GM23338 (cell line): ENCODE measurements at regions not wholly inside any gene's neighbourhood (a gene's known extent, or its start where the extent isn't known, plus 50 kb on each side); places are given as distances from the start of the nearest gene placed in this dataset.

ENCODE experiments used
- ATAC-seq: fragments of 200-7000 bp; cut with Tn5 transposase; 3 replicates; pipeline ENCODE4 v1.9.1; 2020
- DNase-seq: peaks from one replicate; pipeline ENCODE4 v3.0.0-alpha.2; 2015; ENCODE audit warnings: low spot score
- H2AFZ ChIP-seq: fragments of 200-600 bp; sonication (generic); 2 replicates; pipeline ENCODE4 v1.8.0; 2016; ENCODE audit warnings: antibody characterized with exemption, mild to moderate bottlenecking, moderate library complexity
- H3F3A ChIP-seq: fragments of 200-600 bp; sonication (generic); replicated peaks from 2 replicates; pipeline ENCODE4 v1.8.0; 2017; ENCODE audit warnings: antibody characterized with exemption, mixed run types, low read depth
- H3K27ac ChIP-seq: fragments of 200-600 bp; sonication (generic); 2 replicates; pipeline ENCODE4 v1.6.1; 2016; ENCODE audit warnings: low read depth
- H3K27me3 ChIP-seq: fragments of 200-600 bp; sonication (generic); 2 replicates; pipeline ENCODE4 v1.8.0; 2016; ENCODE audit warnings: mild to moderate bottlenecking, mixed run types, moderate library complexity; ENCODE audit not compliant: insufficient read depth
- H3K36me3 ChIP-seq: fragments of 200-600 bp; sonication (generic); 2 replicates; pipeline ENCODE4 v1.8.0; 2016; ENCODE audit warnings: mild to moderate bottlenecking; ENCODE audit not compliant: insufficient read depth
- H3K4me1 ChIP-seq: fragments of 200-600 bp; sonication (generic); 2 replicates; pipeline ENCODE4 v1.8.0; 2016; ENCODE audit warnings: mild to moderate bottlenecking, moderate library complexity; ENCODE audit not compliant: insufficient read depth
- H3K4me2 ChIP-seq: fragments of 200-600 bp; sonication (generic); 2 replicates; pipeline ENCODE4 v1.7.1; 2017; ENCODE audit warnings: mixed run types
- H3K4me3 ChIP-seq: fragments of 200-600 bp; sonication (generic); 2 replicates; pipeline ENCODE4 v1.6.1; 2016; ENCODE audit warnings: mixed run types
- H3K79me2 ChIP-seq: fragments of 200-600 bp; sonication (generic); replicated peaks from 2 replicates; pipeline ENCODE4 v1.8.0; 2017; ENCODE audit warnings: mild to moderate bottlenecking; ENCODE audit not compliant: insufficient read depth
- H3K9me2 ChIP-seq: fragments of 200-600 bp; sonication (generic); 2 replicates; pipeline ENCODE4 v1.8.0; 2017; ENCODE audit not compliant: insufficient read depth
- H4K20me1 ChIP-seq: fragments of 200-600 bp; sonication (generic); replicated peaks from 2 replicates; pipeline ENCODE4 v1.8.0; 2017; ENCODE audit warnings: mild to moderate bottlenecking; ENCODE audit not compliant: insufficient read depth
- H3K27ac Mint-ChIP-seq: 2 replicates; pipeline ENCODE4 v1.8.0; 2020; ENCODE audit warnings: inconsistent platforms, mild to moderate bottlenecking, moderate library complexity, mixed read lengths
- H3K27me3 Mint-ChIP-seq: 3 replicates; pipeline ENCODE4 v1.8.0; 2022; ENCODE audit warnings: low read depth, mild to moderate bottlenecking, moderate library complexity, mixed read lengths, inconsistent platforms; ENCODE audit not compliant: insufficient read depth, poor library complexity
- H3K36me3 Mint-ChIP-seq: 3 replicates; pipeline ENCODE4 v1.8.0; 2021; ENCODE audit warnings: low read depth, mild to moderate bottlenecking, inconsistent platforms, moderate library complexity, mixed read lengths
- H3K4me1 Mint-ChIP-seq: 3 replicates; pipeline ENCODE4 v1.8.0; 2020; ENCODE audit warnings: mild to moderate bottlenecking, inconsistent platforms, mixed read lengths
- H3K4me3 Mint-ChIP-seq: 3 replicates; pipeline ENCODE4 v1.8.0; 2021; ENCODE audit warnings: moderate library complexity, mild to moderate bottlenecking, inconsistent platforms, mixed read lengths
- H3K9me3 Mint-ChIP-seq: 3 replicates; pipeline ENCODE4 v1.8.0; 2020; ENCODE audit warnings: moderate library complexity, mild to moderate bottlenecking, inconsistent platforms, mixed read lengths
- CREB1 ChIP-seq: fragments of 250-450 bp; sonication (Bioruptor Pico); IDR thresholded peaks from 2 replicates; pipeline ENCODE4 v1.5.0; 2020; ENCODE audit warnings: low read depth, mild to moderate bottlenecking, moderate library complexity
- EZH2 ChIP-seq: fragments of 200-600 bp; sonication (generic); IDR thresholded peaks from one replicate; pipeline ENCODE4 v1.8.0; 2017; ENCODE audit warnings: antibody characterized with exemption, mild to moderate bottlenecking, low read depth; ENCODE audit not compliant: unreplicated experiment
- EZH2phosphoT487 ChIP-seq: fragments of 200-600 bp; sonication (generic); IDR thresholded peaks from one replicate; pipeline ENCODE4 v1.8.1; 2018; ENCODE audit warnings: antibody characterized with exemption; ENCODE audit not compliant: unreplicated experiment
- JUNB ChIP-seq: IDR thresholded peaks from one replicate; pipeline ENCODE4 v1.6.1; 2016; ENCODE audit warnings: antibody characterized with exemption; ENCODE audit not compliant: unreplicated experiment
- NANOG ChIP-seq: IDR thresholded peaks from 2 replicates; pipeline ENCODE4 v1.6.1; 2016; ENCODE audit warnings: antibody characterized with exemption, borderline replicate concordance
- STAT1 ChIP-seq: IDR thresholded peaks from one replicate; pipeline ENCODE4 v1.6.1; 2016; ENCODE audit warnings: antibody characterized with exemption; ENCODE audit not compliant: unreplicated experiment
- ZNF114 ChIP-seq: fragments of 250-450 bp; sonication (Bioruptor Pico); IDR thresholded peaks from 2 replicates; pipeline ENCODE4 v1.5.0; 2020; ENCODE audit warnings: mild to moderate bottlenecking, moderate library complexity
- ZNF331 ChIP-seq: fragments of 250-450 bp; sonication (Bioruptor Pico); IDR thresholded peaks from 2 replicates; pipeline ENCODE4 v1.5.0; 2020; ENCODE audit warnings: low read depth, mild to moderate bottlenecking, moderate library complexity
- ZNF462 ChIP-seq: fragments of 250-450 bp; sonication (Bioruptor Pico); IDR thresholded peaks from 2 replicates; pipeline ENCODE4 v1.5.0; 2020; ENCODE audit warnings: mild to moderate bottlenecking, moderate library complexity

- no peaks in the 10 kb centered on the region for H3K27me3 Mint-ChIP-seq
- no peak overlapping the region for H3K27ac ChIP-seq
- no peak for DNase-seq
- no peaks in the 10 kb centered on the region for H3K36me3 ChIP-seq
- H3K4me3 Mint-ChIP-seq = no peak overlapping the region
- no peaks in the 10 kb centered on the region for H4K20me1 ChIP-seq
- H3K4me2 ChIP-seq = no peak overlapping the region
- no peak for ATAC-seq
- H3K9me2 ChIP-seq = no peaks in the 10 kb centered on the region
- H2AFZ ChIP-seq = no peak overlapping the region
- no peaks in the 10 kb centered on the region for H3K27me3 ChIP-seq
- H3K4me1 ChIP-seq = no peaks in the 10 kb centered on the region
- no peak overlapping the region for H3K4me3 ChIP-seq
- H3F3A ChIP-seq = no peaks in the 10 kb centered on the region
- no peaks in the 10 kb centered on the region for H3K9me3 Mint-ChIP-seq
- no peaks in the 10 kb centered on the region for H3K36me3 Mint-ChIP-seq
- no peak overlapping the region for H3K27ac Mint-ChIP-seq
- no peaks in the 10 kb centered on the region for H3K79me2 ChIP-seq
- no peaks in the 10 kb centered on the region for H3K4me1 Mint-ChIP-seq
- TF ChIP-seq STAT1 (no peak), ZNF462 (no peak), CREB1 (CRISPR knock-in tag) (no peak), NANOG (no peak), EZH2phosphoT487 (no peak), EZH2 (no peak)
Observed at GRCh38 chr4:110945600-110945999, 322.7 kb upstream of the PITX2 start.

- H3K4me1 ChIP-seq = no peaks in the 10 kb centered on the region
- H2AFZ ChIP-seq = no peak overlapping the region
- H3K4me3 ChIP-seq = no peak overlapping the region
- H3K9me2 ChIP-seq = no peaks in the 10 kb centered on the region
- ATAC-seq = no peak
- no peaks in the 10 kb centered on the region for H3F3A ChIP-seq
- Mint-ChIP-seq H3K36me3 (no peaks in the 10 kb centered on the region), H3K27ac (no peak overlapping the region), H3K27me3 (no peaks in the 10 kb centered on the region), H3K9me3 (no peaks in the 10 kb centered on the region), H3K4me1 (no peaks in the 10 kb centered on the region), H3K4me3 (no peak overlapping the region)
- H3K36me3 ChIP-seq = no peaks in the 10 kb centered on the region
- no peaks in the 10 kb centered on the region for H4K20me1 ChIP-seq
- DNase-seq = no peak
- H3K79me2 ChIP-seq = no peaks in the 10 kb centered on the region
- H3K4me2 ChIP-seq = no peak overlapping the region
- H3K27me3 ChIP-seq = no peaks in the 10 kb centered on the region
- H3K27ac ChIP-seq = no peak overlapping the region
- TF ChIP-seq JUNB = no peak
- no peak for TF ChIP-seq ZNF331 (CRISPR knock-in tag)
- TF ChIP-seq EZH2 = no peak
- TF ChIP-seq EZH2phosphoT487 = no peak
- no peak for TF ChIP-seq STAT1
- TF ChIP-seq ZNF114 = no peak
Observed at GRCh38 chr4:110949542-110949941, 326.7 kb upstream of the PITX2 start.
